Spinal cord (tissue), 9 donors: ENCODE measurements at regions not wholly inside any gene's neighbourhood (a gene's known extent, or its start where the extent isn't known, plus 50 kb on each side); places are given as distances from the start of the nearest gene placed in this dataset.
A peak's percentile ranks its signal among the peaks of the same experiment; 100 is the strongest.
"Not testable (repeated sequence)": the region's sequence is repeated elsewhere in the genome, so short reads cannot be mapped to it uniquely, and the experiment has no call there.

Experiments used
- DNase-seq, 6 donors: peaks; one replicate each; pipeline versions ENCODE4 v3.0.0 to v3.0.0-alpha.2; 2013 to 2015; ENCODE audit warnings: low spot score in 6 of 6, low read depth in 4 of 6
- H3K27ac ChIP-seq: one replicate; pipeline ENCODE4 v1.5.1; 2013; ENCODE audit warnings: low read depth, low read length, control low read depth
- H3K27me3 ChIP-seq: one replicate; pipeline ENCODE4 v1.6.1; 2013; ENCODE audit warnings: low read length; ENCODE audit not compliant: control insufficient read depth, insufficient read depth
- H3K36me3 ChIP-seq: one replicate; pipeline ENCODE4 v1.6.1; 2013; ENCODE audit warnings: low read length; ENCODE audit not compliant: control insufficient read depth, insufficient read depth
- H3K4me1 ChIP-seq: one replicate; pipeline ENCODE4 v1.6.1; 2013; ENCODE audit warnings: low read length; ENCODE audit not compliant: control insufficient read depth, insufficient read depth
- H3K4me3 ChIP-seq: one replicate; pipeline ENCODE4 v1.5.1; 2013; ENCODE audit warnings: low read depth, low read length, control low read depth
- H3K9me3 ChIP-seq: one replicate; pipeline ENCODE4 v1.6.1; 2013; ENCODE audit warnings: low read length; ENCODE audit not compliant: control insufficient read depth, insufficient read depth
- WGBS: methylation state at CpG from one replicate; pipeline ENCODE4 v1.1.5; 2013; ENCODE audit warnings: missing lambda C conversion rate; ENCODE audit not compliant: insufficient coverage; 5-methylcytosine and 5-hydroxymethylcytosine counted together
- donor health status: healthy.

- not testable (repeated sequence) for DNase-seq, H3K36me3 ChIP-seq, H3K27me3 ChIP-seq, H3K27ac ChIP-seq, H3K4me3 ChIP-seq, H3K4me1 ChIP-seq, H3K9me3 ChIP-seq
- WGBS: no CpG with 5 or more reads among the region's 1 CpG
These were observed 371.8 kb downstream of the SRGAP2C start for GRCh38 chr1:121556560-121556959.

DNA sequence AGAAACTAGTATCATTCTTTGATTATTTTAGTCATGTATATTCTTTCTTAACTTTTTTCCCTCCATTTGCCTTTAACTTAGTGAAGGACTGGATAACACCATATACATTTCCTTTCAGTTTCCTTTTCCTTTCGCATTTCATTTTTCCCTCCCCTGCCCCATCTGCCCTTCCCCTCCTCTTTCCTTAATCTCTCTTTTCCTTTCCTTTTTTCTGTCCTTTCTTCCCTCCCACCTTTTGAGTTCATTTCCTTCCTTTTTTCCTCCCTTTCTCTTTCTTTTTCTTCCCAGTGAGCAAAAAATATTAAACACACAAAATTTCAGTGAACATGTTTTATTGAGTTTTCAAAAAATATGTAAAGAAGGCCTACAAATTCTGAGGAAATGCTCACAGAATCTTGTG lies 373.3 kb downstream of the SRGAP2C start:
- WGBS: 89% methylated on average over 1 of the region's 1 CpG
- not testable (repeated sequence) for H3K27ac ChIP-seq, H3K36me3 ChIP-seq, H3K4me3 ChIP-seq, DNase-seq, H3K27me3 ChIP-seq, H3K9me3 ChIP-seq, H3K4me1 ChIP-seq

- WGBS: no CpG with 5 or more reads among the region's 2 CpGs
- peak in 1 of 6 donors; percentile 13 for DNase-seq
- H3K4me3 ChIP-seq: no peak overlapping the region
These were observed 373.7 kb downstream of the SRGAP2C start for GRCh38 chr1:121558514-121558913.

GRCh38 chr1:121566346-121566745 lies 381.6 kb downstream of the SRGAP2C start:
- H3K9me3 ChIP-seq: no peaks in the 10 kb centered on the region
- H3K27ac ChIP-seq: no peak overlapping the region
- no peak overlapping the region for H3K4me3 ChIP-seq
- H3K4me1 ChIP-seq: no peaks in the 10 kb centered on the region
- WGBS: 83% methylated on average over 1 of the region's 4 CpGs
- DNase-seq: no peak
- H3K27me3 ChIP-seq: no peaks in the 10 kb centered on the region
- no peaks in the 10 kb centered on the region for H3K36me3 ChIP-seq

More at GRCh38 chr1:121558514-121558913, 373.7 kb downstream of the SRGAP2C start:
- no peak overlapping the region for H3K27ac ChIP-seq
- no peaks in the 10 kb centered on the region for H3K4me1 ChIP-seq
- H3K36me3 ChIP-seq: no peaks in the 10 kb centered on the region
- no peaks in the 10 kb centered on the region for H3K9me3 ChIP-seq
- no peaks in the 10 kb centered on the region for H3K27me3 ChIP-seq

GRCh38 chr1:121569428-121569827 lies 384.7 kb downstream of the SRGAP2C start:
- no CpG with 5 or more reads among the region's 1 CpG for whole genome bisulfite sequencing
- H3K27ac ChIP-seq: no peak overlapping the region

GRCh38 chr1:121573881-121574504 lies 389.2 kb downstream of the SRGAP2C start:
- not testable (repeated sequence) for DNase-seq, H3K4me1 ChIP-seq, H3K27me3 ChIP-seq, H3K4me3 ChIP-seq, H3K36me3 ChIP-seq, H3K27ac ChIP-seq, H3K9me3 ChIP-seq
- 98% methylated on average over 7 of the region's 11 CpGs for WGBS

More at GRCh38 chr1:121569428-121569827, 384.7 kb downstream of the SRGAP2C start:
- Histone ChIP-seq H3K4me3 (no peak overlapping the region), H3K36me3 (no peaks in the 10 kb centered on the region), H3K27me3 (no peaks in the 10 kb centered on the region), H3K4me1 (no peaks in the 10 kb centered on the region), H3K9me3 (no peaks in the 10 kb centered on the region)
- no peak for DNase-seq

GRCh38 chr1:121574505-121574899 lies 389.7 kb downstream of the SRGAP2C start:
- not testable (repeated sequence) for DNase-seq, H3K4me3 ChIP-seq, H3K4me1 ChIP-seq, H3K27ac ChIP-seq, H3K27me3 ChIP-seq, H3K36me3 ChIP-seq, H3K9me3 ChIP-seq
- WGBS: 99% methylated on average over 10 of the region's 12 CpGs

GRCh38 chr1:121582898-121583297 lies 398.1 kb downstream of the SRGAP2C start:
- not testable (repeated sequence) for H3K27me3 ChIP-seq, H3K9me3 ChIP-seq, DNase-seq, H3K4me3 ChIP-seq, H3K4me1 ChIP-seq, H3K36me3 ChIP-seq, H3K27ac ChIP-seq

DNA sequence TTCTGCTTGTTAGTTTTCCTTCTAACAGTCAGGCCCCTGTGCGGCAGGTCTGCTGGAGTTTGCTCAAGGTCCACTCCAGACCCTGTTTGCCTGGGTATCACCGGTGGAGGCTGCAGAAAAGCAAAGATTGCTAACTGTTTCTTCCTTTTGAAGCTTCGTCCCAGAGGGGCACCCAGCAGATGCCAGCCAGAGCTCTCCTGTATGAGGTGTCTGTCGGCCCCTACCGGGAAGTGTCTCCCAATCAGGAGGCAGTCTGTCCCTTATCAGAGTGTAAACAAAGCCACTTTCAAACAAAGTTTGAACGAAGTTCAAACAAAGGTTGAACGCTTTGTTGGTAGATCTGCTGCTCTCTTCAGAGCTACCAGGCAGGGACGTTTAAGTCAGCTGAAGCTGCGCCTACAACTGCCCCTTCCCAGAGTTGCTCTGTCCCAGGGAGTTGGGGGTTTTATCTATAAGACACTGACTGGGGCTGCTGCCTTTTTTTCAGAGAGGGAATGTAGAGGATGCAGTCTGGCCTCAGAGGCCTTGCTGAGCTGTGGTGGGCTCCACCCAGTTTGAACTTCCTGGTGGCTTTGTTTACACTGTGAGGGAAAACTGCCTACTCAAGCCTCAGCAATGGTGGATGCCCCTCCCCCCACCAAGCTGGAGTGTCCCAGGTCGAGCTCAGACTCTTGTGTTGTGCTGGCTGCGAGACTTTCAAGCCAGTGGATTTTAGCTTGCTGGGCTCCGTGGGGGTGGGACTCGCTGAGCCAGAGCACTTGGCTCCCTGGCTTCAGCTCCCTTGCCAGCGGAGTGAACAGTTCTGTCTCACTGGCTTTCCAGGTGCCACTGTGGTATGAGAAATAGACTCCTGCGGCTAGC lies 401.8 kb downstream of the SRGAP2C start:
- DNase-seq: no peak
- no peaks in the 10 kb centered on the region for H3K4me1 ChIP-seq
- WGBS: 80% methylated on average over 15 of the region's 15 CpGs
- H3K4me3 ChIP-seq: no peak overlapping the region
- no peaks in the 10 kb centered on the region for H3K9me3 ChIP-seq
- no peak overlapping the region for H3K27ac ChIP-seq
- no peaks in the 10 kb centered on the region for H3K36me3 ChIP-seq
- no peaks in the 10 kb centered on the region for H3K27me3 ChIP-seq

DNA sequence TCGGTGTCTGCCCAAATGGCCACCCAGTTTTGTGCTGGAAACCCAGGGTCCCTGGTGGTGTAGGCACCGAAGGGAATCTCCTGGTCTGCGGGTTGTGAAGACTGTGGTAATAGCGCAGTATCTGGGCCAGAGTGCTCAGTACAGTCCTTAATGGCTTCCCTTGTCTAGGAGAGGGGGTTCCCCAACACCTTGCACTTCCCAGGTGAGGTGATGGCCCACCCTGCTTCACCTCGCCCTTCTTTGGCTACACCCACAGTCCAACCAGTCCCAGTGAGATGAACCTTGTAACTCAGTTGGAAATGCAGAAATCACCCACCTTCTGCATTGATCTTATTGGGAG lies 402.4 kb downstream of the SRGAP2C start:
- Histone ChIP-seq H3K36me3 (no peaks in the 10 kb centered on the region), H3K9me3 (no peaks in the 10 kb centered on the region), H3K4me1 (no peaks in the 10 kb centered on the region), H3K27me3 (no peaks in the 10 kb centered on the region), H3K27ac (no peak overlapping the region), H3K4me3 (no peak overlapping the region)
- 93% methylated on average over 4 of the region's 5 CpGs for WGBS
- no peak for DNase-seq
